Suprapubic skin (tissue), 4 donors: ENCODE measurements at regions not wholly inside any gene's neighbourhood (a gene's known extent, or its start where the extent isn't known, plus 50 kb on each side); places are given as distances from the start of the nearest gene placed in this dataset.

Experiments
- EP300 ChIP-seq: sonication (generic); formaldehyde crosslinking; IDR thresholded peaks from one replicate; pipeline ENCODE4 v1.6.1; 2017; ENCODE audit warnings: antibody characterized with exemption
- POLR2A ChIP-seq, 2 donors: fragments of 450-650 bp; IDR thresholded peaks; one replicate each; pipeline ENCODE4 v1.6.1; 2017; ENCODE audit warnings: antibody characterized with exemption in 2 of 2, mild to moderate bottlenecking in 2 of 2, moderate library complexity in 2 of 2
- POLR2AphosphoS5 ChIP-seq, 3 donors: sonication (generic); formaldehyde crosslinking; IDR thresholded peaks; one replicate each; pipeline ENCODE4 v1.6.1; 2017; ENCODE audit warnings: antibody characterized with exemption in 3 of 3
- TF ChIP-seq, protein P1 (sequence below), 2 donors: fragments of 200-600 bp in 1 of 2; fragments of 450-650 bp in 1 of 2; sonication (generic) in 1 of 2; IDR thresholded peaks; one replicate each; pipeline ENCODE4 v1.5.1; 2016 to 2019; ENCODE audit warnings: antibody characterized with exemption in 2 of 2, mild to moderate bottlenecking in 1 of 2, moderate library complexity in 1 of 2

- TF ChIP-seq, protein P1, sequence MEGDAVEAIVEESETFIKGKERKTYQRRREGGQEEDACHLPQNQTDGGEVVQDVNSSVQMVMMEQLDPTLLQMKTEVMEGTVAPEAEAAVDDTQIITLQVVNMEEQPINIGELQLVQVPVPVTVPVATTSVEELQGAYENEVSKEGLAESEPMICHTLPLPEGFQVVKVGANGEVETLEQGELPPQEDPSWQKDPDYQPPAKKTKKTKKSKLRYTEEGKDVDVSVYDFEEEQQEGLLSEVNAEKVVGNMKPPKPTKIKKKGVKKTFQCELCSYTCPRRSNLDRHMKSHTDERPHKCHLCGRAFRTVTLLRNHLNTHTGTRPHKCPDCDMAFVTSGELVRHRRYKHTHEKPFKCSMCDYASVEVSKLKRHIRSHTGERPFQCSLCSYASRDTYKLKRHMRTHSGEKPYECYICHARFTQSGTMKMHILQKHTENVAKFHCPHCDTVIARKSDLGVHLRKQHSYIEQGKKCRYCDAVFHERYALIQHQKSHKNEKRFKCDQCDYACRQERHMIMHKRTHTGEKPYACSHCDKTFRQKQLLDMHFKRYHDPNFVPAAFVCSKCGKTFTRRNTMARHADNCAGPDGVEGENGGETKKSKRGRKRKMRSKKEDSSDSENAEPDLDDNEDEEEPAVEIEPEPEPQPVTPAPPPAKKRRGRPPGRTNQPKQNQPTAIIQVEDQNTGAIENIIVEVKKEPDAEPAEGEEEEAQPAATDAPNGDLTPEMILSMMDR (IDR thresholded peaks at IDR 0.05), result no peak
- TF ChIP-seq POLR2A (IDR thresholded peaks at IDR 0.05), result no peak
- TF ChIP-seq POLR2AphosphoS5 (IDR thresholded peaks at IDR 0.05), result no peak
- no peak for TF ChIP-seq EP300
Measured at GRCh38 chr3:176174060-176174459, 1023.2 kb downstream of the TBL1XR1 start.
